ENCODE measurements at regions not wholly inside any gene's neighbourhood (a gene's known extent, or its start where the extent isn't known, plus 50 kb on each side); places are given as distances from the start of the nearest gene placed in this dataset.

- no peaks in the 10 kb centered on the region for H3K4me1 ChIP-seq (ENCODE audit: insufficient read depth, low read length)
- no peaks in the 10 kb centered on the region for H3K9me3 ChIP-seq (ENCODE audit: control insufficient read depth in 1 of 2, insufficient read depth in 1 of 2, low read length in 2 of 2)
- H3K27me3 ChIP-seq (ENCODE audit: control insufficient read depth in 1 of 2, insufficient read depth in 2 of 2, low read length in 2 of 2), result no peaks in the 10 kb centered on the region
- no peak overlapping the region for H3K4me3 ChIP-seq (ENCODE audit: low read length)
- POLR2A ChIA-PET, result no interaction called here
- Mint-ChIP-seq H3K27me3 (no peaks in the 10 kb centered on the region), H3K4me3 (no peak overlapping the region), H3K36me3 (ENCODE audit: low read depth) (no peaks in the 10 kb centered on the region), H3K9me3 (no peaks in the 10 kb centered on the region), H3K27ac (no peak overlapping the region), H3K4me1 (ENCODE audit: low read depth) (no peaks in the 10 kb centered on the region)
- no peak for ATAC-seq (ENCODE audit: poor library complexity)
- no peak overlapping the region for H3K27ac ChIP-seq (ENCODE audit: low read depth in 1 of 2, low read length in 2 of 2)
- DNase-seq, result no peak
- no peaks in the 10 kb centered on the region for H3K36me3 ChIP-seq (ENCODE audit: insufficient read depth, low read length)
- CTCF ChIA-PET, result no interaction called here
- TF ChIP-seq CTCF (IDR thresholded peaks at IDR 0.05), result no peak
- intact Hi-C loops (cut with DNase I, micrococcal nuclease), result no loop called here
Observed at GRCh38 chr5:66247176-66247960, 103.3 kb downstream of the SREK1 start.

- ATAC-seq (ENCODE audit: poor library complexity) (no peak), DNase-seq (no peak)
- POLR2A ChIA-PET, result no interaction called here
- Mint-ChIP-seq H3K27ac (no peak overlapping the region), H3K4me1 (ENCODE audit: low read depth) (no peaks in the 10 kb centered on the region), H3K9me3 (no peaks in the 10 kb centered on the region), H3K27me3 (no peaks in the 10 kb centered on the region), H3K4me3 (no peak overlapping the region), H3K36me3 (ENCODE audit: low read depth) (no peaks in the 10 kb centered on the region)
- Histone ChIP-seq H3K27me3 (ENCODE audit: control insufficient read depth in 1 of 2, insufficient read depth in 2 of 2, low read length in 2 of 2) (no peaks in the 10 kb centered on the region), H3K4me1 (ENCODE audit: insufficient read depth, low read length) (no peaks in the 10 kb centered on the region), H3K9me3 (ENCODE audit: control insufficient read depth in 1 of 2, insufficient read depth in 1 of 2, low read length in 2 of 2) (no peaks in the 10 kb centered on the region), H3K36me3 (ENCODE audit: insufficient read depth, low read length) (no peaks in the 10 kb centered on the region), H3K27ac (ENCODE audit: low read depth in 1 of 2, low read length in 2 of 2) (no peak overlapping the region), H3K4me3 (ENCODE audit: low read length) (no peak overlapping the region)
- TF ChIP-seq CTCF (IDR thresholded peaks at IDR 0.05), result no peak
- intact Hi-C loops (cut with DNase I, micrococcal nuclease), result no loop called here
- CTCF ChIA-PET, result no interaction called here
Observed at GRCh38 chr5:66248874-66249273, 104.8 kb downstream of the SREK1 start.

- H3K27ac Mint-ChIP-seq, result no peak overlapping the region
- no peaks in the 10 kb centered on the region for H3K27me3 Mint-ChIP-seq
- DNase-seq (no peak), ATAC-seq (ENCODE audit: poor library complexity) (no peak)
- CTCF ChIA-PET, result no interaction called here
- no peak overlapping the region for H3K4me3 Mint-ChIP-seq
- no peak overlapping the region for H3K4me3 ChIP-seq (ENCODE audit: low read length)
- H3K9me3 Mint-ChIP-seq, result no peaks in the 10 kb centered on the region
- H3K36me3 Mint-ChIP-seq (ENCODE audit: low read depth), result no peaks in the 10 kb centered on the region
- no peaks in the 10 kb centered on the region for H3K4me1 ChIP-seq (ENCODE audit: insufficient read depth, low read length)
- H3K36me3 ChIP-seq (ENCODE audit: insufficient read depth, low read length), result no peaks in the 10 kb centered on the region
- TF ChIP-seq CTCF (IDR thresholded peaks at IDR 0.05), result no peak
- no peaks in the 10 kb centered on the region for H3K27me3 ChIP-seq (ENCODE audit: control insufficient read depth in 1 of 2, insufficient read depth in 2 of 2, low read length in 2 of 2)
- H3K4me1 Mint-ChIP-seq (ENCODE audit: low read depth), result no peaks in the 10 kb centered on the region
- intact Hi-C loops (cut with DNase I, micrococcal nuclease), result no loop called here
- POLR2A ChIA-PET, result no interaction called here
- no peak overlapping the region for H3K27ac ChIP-seq (ENCODE audit: low read depth in 1 of 2, low read length in 2 of 2)
- H3K9me3 ChIP-seq (ENCODE audit: control insufficient read depth in 1 of 2, insufficient read depth in 1 of 2, low read length in 2 of 2), result no peaks in the 10 kb centered on the region
Observed at GRCh38 chr5:66249920-66250319, 105.8 kb downstream of the SREK1 start.
